Astrocyte (in vitro differentiated cells and primary cell): ENCODE measurements at regions not wholly inside any gene's neighbourhood (a gene's known extent, or its start where the extent isn't known, plus 50 kb on each side); places are given as distances from the start of the nearest gene placed in this dataset.

Experiments
- EZH2 ChIP-seq: IDR thresholded peaks from 2 replicates; pipeline ENCODE4 v1.6.1; 2012; ENCODE audit warnings: mild to moderate bottlenecking, low read length, inconsistent platforms; ENCODE audit not compliant: insufficient read depth
- TF ChIP-seq, protein P1 (sequence below): IDR thresholded peaks from 2 replicates; pipeline ENCODE4 v1.5.1; 2011; ENCODE audit warnings: low read depth, mild to moderate bottlenecking, inconsistent platforms, low read length, moderate library complexity; ENCODE audit not compliant: insufficient read depth

DNA sequence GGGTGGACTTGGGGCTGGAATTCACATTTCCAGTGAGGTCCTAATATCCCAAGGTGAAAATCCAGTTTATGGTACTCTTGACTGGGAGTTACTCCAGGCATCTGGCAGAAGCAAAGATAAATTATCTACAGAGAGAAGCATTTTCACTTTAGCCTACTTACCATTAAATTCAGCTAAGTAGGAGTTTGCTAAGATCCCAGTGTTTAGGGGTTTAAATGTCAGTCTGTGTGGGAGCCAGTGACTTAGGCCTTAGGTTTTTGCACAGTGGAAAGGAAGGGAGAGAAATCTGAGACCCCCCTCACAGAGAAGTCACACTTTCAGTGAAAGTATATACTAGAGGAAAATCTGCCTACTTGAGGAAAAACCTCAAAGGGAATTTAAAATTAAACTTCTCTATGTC is 134.2 kb downstream of the IQUB start:
- TF ChIP-seq, protein P1, sequence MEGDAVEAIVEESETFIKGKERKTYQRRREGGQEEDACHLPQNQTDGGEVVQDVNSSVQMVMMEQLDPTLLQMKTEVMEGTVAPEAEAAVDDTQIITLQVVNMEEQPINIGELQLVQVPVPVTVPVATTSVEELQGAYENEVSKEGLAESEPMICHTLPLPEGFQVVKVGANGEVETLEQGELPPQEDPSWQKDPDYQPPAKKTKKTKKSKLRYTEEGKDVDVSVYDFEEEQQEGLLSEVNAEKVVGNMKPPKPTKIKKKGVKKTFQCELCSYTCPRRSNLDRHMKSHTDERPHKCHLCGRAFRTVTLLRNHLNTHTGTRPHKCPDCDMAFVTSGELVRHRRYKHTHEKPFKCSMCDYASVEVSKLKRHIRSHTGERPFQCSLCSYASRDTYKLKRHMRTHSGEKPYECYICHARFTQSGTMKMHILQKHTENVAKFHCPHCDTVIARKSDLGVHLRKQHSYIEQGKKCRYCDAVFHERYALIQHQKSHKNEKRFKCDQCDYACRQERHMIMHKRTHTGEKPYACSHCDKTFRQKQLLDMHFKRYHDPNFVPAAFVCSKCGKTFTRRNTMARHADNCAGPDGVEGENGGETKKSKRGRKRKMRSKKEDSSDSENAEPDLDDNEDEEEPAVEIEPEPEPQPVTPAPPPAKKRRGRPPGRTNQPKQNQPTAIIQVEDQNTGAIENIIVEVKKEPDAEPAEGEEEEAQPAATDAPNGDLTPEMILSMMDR = no peak
- TF ChIP-seq EZH2 = no peak
